HEK293T (cell line): ENCODE measurements at regions not wholly inside any gene's neighbourhood (a gene's known extent, or its start where the extent isn't known, plus 50 kb on each side); places are given as distances from the start of the nearest gene placed in this dataset.
"Not testable (repeated sequence)": the region's sequence is repeated elsewhere in the genome, so short reads cannot be mapped to it uniquely, and the experiment has no call there.

ENCODE experiments used
- CTCF ChIA-PET: fragments of 350-600 bp; formaldehyde crosslinking; extraction: SDS; loops from one replicate; lab custom pipeline; 2021; ENCODE audit warnings: antibody characterized with exemption, inconsistent platforms; lab: Yijun Ruan, JAX
- POLR2A ChIA-PET: fragments of 350-600 bp; formaldehyde crosslinking; extraction: SDS; loops from one replicate; lab custom pipeline; 2020; ENCODE audit warnings: antibody characterized with exemption, inconsistent platforms; lab: Yijun Ruan, JAX
- DNase-seq: peaks from one replicate; pipeline ENCODE4 v3.0.0; 2012; ENCODE audit warnings: mixed read lengths; ENCODE audit errors: extremely low spot score
- ARNT ChIP-seq: fragments of 450-650 bp; IDR thresholded peaks from 2 replicates; pipeline ENCODE4 v1.6.1; 2017; ENCODE audit warnings: mild to moderate bottlenecking
- BHLHE40 ChIP-seq: fragments of 450-650 bp; IDR thresholded peaks from 2 replicates; pipeline ENCODE4 v1.6.1; 2016; ENCODE audit warnings: mild to moderate bottlenecking, moderate library complexity, borderline replicate concordance
- CTBP1 ChIP-seq: fragments of 450-650 bp; IDR thresholded peaks from 2 replicates; pipeline ENCODE4 v1.6.1; 2016; ENCODE audit warnings: borderline replicate concordance
- ELF4 ChIP-seq: fragments of 450-650 bp; IDR thresholded peaks from 2 replicates; pipeline ENCODE4 v1.6.1; 2017; ENCODE audit warnings: antibody characterized with exemption
- FOXA1 ChIP-seq: fragments of 450-650 bp; IDR thresholded peaks from 2 replicates; pipeline ENCODE4 v1.6.1; 2016; ENCODE audit warnings: mild to moderate bottlenecking
- FOXK2 ChIP-seq: fragments of 450-650 bp; IDR thresholded peaks from 2 replicates; pipeline ENCODE4 v1.6.1; 2016; ENCODE audit warnings: mild to moderate bottlenecking
- FOXM1 ChIP-seq: fragments of 450-650 bp; IDR thresholded peaks from 2 replicates; pipeline ENCODE4 v1.6.1; 2017; ENCODE audit warnings: mild to moderate bottlenecking, borderline replicate concordance
- HDGF ChIP-seq: fragments of 450-650 bp; IDR thresholded peaks from 2 replicates; pipeline ENCODE4 v1.6.1; 2017; ENCODE audit warnings: antibody characterized with exemption, borderline replicate concordance
- L3MBTL2 ChIP-seq: fragments of 450-650 bp; conservative IDR thresholded peaks from 2 replicates; pipeline ENCODE4 v1.6.1; 2016; ENCODE audit warnings: mild to moderate bottlenecking
- LEF1 ChIP-seq: fragments of 450-650 bp; IDR thresholded peaks from 2 replicates; pipeline ENCODE4 v1.6.1; 2017; ENCODE audit warnings: mild to moderate bottlenecking, borderline replicate concordance
- NFRKB ChIP-seq: fragments of 450-650 bp; IDR thresholded peaks from 2 replicates; pipeline ENCODE4 v1.6.1; 2016; ENCODE audit warnings: mild to moderate bottlenecking, moderate library complexity
- PKNOX1 ChIP-seq: fragments of 450-650 bp; IDR thresholded peaks from 2 replicates; pipeline ENCODE4 v1.6.1; 2016
- SP1 ChIP-seq: fragments of 450-650 bp; IDR thresholded peaks from 2 replicates; pipeline ENCODE4 v1.6.1; 2017
- SUZ12 ChIP-seq: fragments of 450-650 bp; IDR thresholded peaks from 2 replicates; pipeline ENCODE4 v1.6.1; 2016; ENCODE audit warnings: mild to moderate bottlenecking
- TARDBP ChIP-seq: fragments of 450-650 bp; IDR thresholded peaks from 2 replicates; pipeline ENCODE4 v1.6.1; 2016
- ZNF384 ChIP-seq: fragments of 450-650 bp; IDR thresholded peaks from 2 replicates; pipeline ENCODE4 v1.6.1; 2016

DNA sequence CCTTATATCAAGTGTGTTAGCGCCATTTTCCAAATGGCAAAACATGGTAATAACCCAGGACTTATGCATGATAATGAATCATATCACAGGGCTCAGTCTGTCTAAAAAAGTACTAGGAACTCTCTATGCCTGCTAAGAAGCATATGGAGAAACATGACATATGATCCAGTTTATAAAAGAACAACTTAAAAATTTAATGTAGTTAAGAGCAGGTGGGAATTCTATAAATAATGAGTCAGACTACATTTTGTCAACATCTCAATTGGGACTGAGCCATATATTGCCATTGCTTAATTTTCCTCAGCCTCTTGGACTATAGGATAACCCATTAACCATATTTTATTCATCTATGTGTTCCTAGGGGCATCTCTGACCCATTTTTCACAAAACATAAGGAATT lies 360.4 kb upstream of the AGA start:
- POLR2A ChIA-PET, result no interaction called here
- CTCF ChIA-PET, result no interaction called here
- TF ChIP-seq NFRKB, result no peak
- no peak for TF ChIP-seq ZNF384
- no peak for TF ChIP-seq FOXK2
- no peak for TF ChIP-seq HDGF
- no peak for TF ChIP-seq L3MBTL2
- TF ChIP-seq FOXA1, result no peak
- no peak for DNase-seq

- ChIA-PET POLR2A (no interaction called here), CTCF (no interaction called here)
- TF ChIP-seq PKNOX1 (no peak), SUZ12 (no peak), FOXM1 (no peak), ELF4 (no peak), HDGF (no peak), L3MBTL2 (no peak), SP1 (no peak), CTBP1 (no peak), BHLHE40 (no peak), FOXK2 (no peak), NFRKB (no peak), TARDBP (no peak), LEF1 (no peak)
- no peak for DNase-seq
Measured at GRCh38 chr4:177803151-177803550, 360.9 kb upstream of the AGA start.

GRCh38 chr4:177809791-177810190 lies 367.6 kb upstream of the AGA start:
- no peak for TF ChIP-seq NFRKB
- TF ChIP-seq PKNOX1, result no peak
- TF ChIP-seq FOXK2, result no peak
- no peak for TF ChIP-seq BHLHE40
- TF ChIP-seq HDGF, result no peak
- no peak for TF ChIP-seq CTBP1
- TF ChIP-seq SP1, result no peak
- TF ChIP-seq SUZ12, result no peak
- TF ChIP-seq FOXA1, result no peak
- TF ChIP-seq TARDBP, result no peak
- no peak for TF ChIP-seq ARNT
- TF ChIP-seq L3MBTL2, result no peak
- no peak for TF ChIP-seq FOXM1
- no peak for TF ChIP-seq LEF1
- peak; percentile 19 for DNase-seq
- ChIA-PET CTCF (interaction anchor here (0.5 kb wide), 1 partner anchor 780 kb away, joined by 3 read pairs; no protein-coding TSS in a partner anchor), POLR2A (no interaction called here)

DNA sequence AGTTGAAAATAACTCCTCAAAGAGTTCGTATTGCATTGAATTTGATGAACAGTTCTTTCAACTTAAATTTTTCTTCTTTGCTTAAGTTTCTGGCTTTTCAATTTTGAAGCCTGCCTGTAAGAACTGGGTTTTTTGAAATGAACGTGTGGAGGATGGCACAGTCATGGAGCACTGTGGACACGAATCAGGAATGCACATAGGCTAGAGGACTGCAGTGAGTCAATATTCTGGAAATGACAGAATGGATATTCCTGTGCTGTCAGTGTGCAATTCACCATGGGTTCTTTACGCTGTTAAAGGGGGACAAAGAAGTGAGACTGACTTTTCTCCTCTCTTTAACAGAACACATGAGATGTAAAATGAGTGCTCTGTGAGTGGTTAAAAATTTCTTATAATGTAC lies 368.0 kb upstream of the AGA start:
- POLR2A ChIA-PET, result no interaction called here
- no peak for DNase-seq
- CTCF ChIA-PET, result interaction anchor here (0.5 kb wide), 1 partner anchor 780 kb away, joined by 3 read pairs; no protein-coding TSS in a partner anchor

GRCh38 chr4:177818392-177818791 lies 376.2 kb upstream of the AGA start:
- CTCF ChIA-PET, DNase-seq, POLR2A ChIA-PET: not testable (repeated sequence)

More for the DNA sequence above, 368.0 kb upstream of the AGA start:
- TF ChIP-seq SP1 (no peak), TARDBP (no peak), HDGF (no peak), SUZ12 (no peak)

GRCh38 chr4:177826973-177827372 lies 384.7 kb upstream of the AGA start:
- POLR2A ChIA-PET, result no interaction called here
- DNase-seq, result no peak
- CTCF ChIA-PET, result no interaction called here
- TF ChIP-seq LEF1, result no peak
- TF ChIP-seq ARNT, result no peak
- no peak for TF ChIP-seq L3MBTL2
- TF ChIP-seq FOXA1, result no peak
- no peak for TF ChIP-seq HDGF
- no peak for TF ChIP-seq NFRKB
- no peak for TF ChIP-seq ELF4
- TF ChIP-seq SUZ12, result no peak
- no peak for TF ChIP-seq BHLHE40
- TF ChIP-seq SP1, result no peak
- no peak for TF ChIP-seq ZNF384
- no peak for TF ChIP-seq TARDBP
- TF ChIP-seq PKNOX1, result no peak
- no peak for TF ChIP-seq FOXK2
- no peak for TF ChIP-seq CTBP1
- no peak for TF ChIP-seq FOXM1

- TF ChIP-seq ELF4, result no peak
- no peak for TF ChIP-seq LEF1
- no peak for TF ChIP-seq L3MBTL2
- TF ChIP-seq CTBP1, result no peak
- TF ChIP-seq SUZ12, result no peak
- no peak for DNase-seq
- ChIA-PET POLR2A (no interaction called here), CTCF (interaction anchor here (0.7 kb wide), 1 partner anchor 198 kb away, joined by 4 read pairs; no protein-coding TSS in a partner anchor)
Measured at GRCh38 chr4:177841258-177841657, 399.0 kb upstream of the AGA start.
